Renal pelvis (tissue), 1 donor: ENCODE measurements at regions not wholly inside any gene's neighbourhood (a gene's known extent, or its start where the extent isn't known, plus 50 kb on each side); places are given as distances from the start of the nearest gene placed in this dataset.

Experiments used
- DNase-seq: peaks from one replicate; pipeline ENCODE4 v3.0.0-alpha.2; 2013

GRCh38 chr20:40393197-40394079 is 295.6 kb downstream of the MAFB start:
- DNase-seq, result no peak

- DNase-seq, result no peak
These were observed 298.4 kb downstream of the MAFB start for GRCh38 chr20:40390654-40391053.

- DNase-seq, result no peak
These were observed 318.2 kb downstream of the MAFB start for GRCh38 chr20:40370800-40371199.

GRCh38 chr20:40368876-40369275 is 320.2 kb downstream of the MAFB start:
- DNase-seq, result no peak

GRCh38 chr20:40361916-40362315 is 327.1 kb downstream of the MAFB start:
- DNase-seq, result no peak

- DNase-seq, result no peak
These were observed 329.7 kb downstream of the MAFB start for GRCh38 chr20:40359131-40359912.

GRCh38 chr20:40354880-40355279 is 334.2 kb downstream of the MAFB start:
- no peak for DNase-seq

GRCh38 chr20:40343390-40343789 is 345.6 kb downstream of the MAFB start:
- no peak for DNase-seq

- DNase-seq, result no peak
These were observed 347.5 kb downstream of the MAFB start for GRCh38 chr20:40341561-40341960.

- no peak for DNase-seq
These were observed 349.2 kb downstream of the MAFB start for GRCh38 chr20:40339661-40340449.

GRCh38 chr20:40336533-40336932 is 352.5 kb downstream of the MAFB start:
- DNase-seq, result no peak

GRCh38 chr20:40335901-40336351 is 353.1 kb downstream of the MAFB start:
- no peak for DNase-seq

- DNase-seq, result no peak
These were observed 353.6 kb downstream of the MAFB start for GRCh38 chr20:40335437-40335836.

- no peak for DNase-seq
These were observed 355.4 kb downstream of the MAFB start for GRCh38 chr20:40333591-40333990.

- no peak for DNase-seq
These were observed 357.1 kb downstream of the MAFB start for GRCh38 chr20:40331807-40332560.

- DNase-seq, result no peak
These were observed 357.8 kb downstream of the MAFB start for GRCh38 chr20:40331249-40331648.

GRCh38 chr20:40329321-40329720 is 359.7 kb downstream of the MAFB start:
- DNase-seq, result no peak

- no peak for DNase-seq
These were observed 362.3 kb downstream of the MAFB start for GRCh38 chr20:40326784-40327183.

GRCh38 chr20:40325006-40325568 is 363.9 kb downstream of the MAFB start:
- no peak for DNase-seq

GRCh38 chr20:40323361-40323794 is 365.7 kb downstream of the MAFB start:
- no peak for DNase-seq

- DNase-seq, result no peak
These were observed 366.1 kb downstream of the MAFB start for GRCh38 chr20:40322941-40323340.
